GM12864 (cell line): ENCODE measurements at regions not wholly inside any gene's neighbourhood (a gene's known extent, or its start where the extent isn't known, plus 50 kb on each side); places are given as distances from the start of the nearest gene placed in this dataset.
"Not testable (repeated sequence)": the region's sequence is repeated elsewhere in the genome, so short reads cannot be mapped to it uniquely, and the experiment has no call there.

ENCODE experiments used
- DNase-seq: peaks from one replicate; pipeline ENCODE4 v3.0.0-alpha.2; 2011; ENCODE audit warnings: low read depth
- H3K4me3 ChIP-seq: 2 replicates; pipeline ENCODE4 v1.5.1; 2011; ENCODE audit warnings: mild to moderate bottlenecking, low read depth, low read length, control low read depth
- TF ChIP-seq, protein P1 (sequence below): IDR thresholded peaks from 2 replicates; pipeline ENCODE4 v1.5.1; 2011; ENCODE audit warnings: low read depth, mild to moderate bottlenecking, moderate library complexity, low read length, control low read depth, inconsistent platforms; ENCODE audit errors: missing control alignments

DNA sequence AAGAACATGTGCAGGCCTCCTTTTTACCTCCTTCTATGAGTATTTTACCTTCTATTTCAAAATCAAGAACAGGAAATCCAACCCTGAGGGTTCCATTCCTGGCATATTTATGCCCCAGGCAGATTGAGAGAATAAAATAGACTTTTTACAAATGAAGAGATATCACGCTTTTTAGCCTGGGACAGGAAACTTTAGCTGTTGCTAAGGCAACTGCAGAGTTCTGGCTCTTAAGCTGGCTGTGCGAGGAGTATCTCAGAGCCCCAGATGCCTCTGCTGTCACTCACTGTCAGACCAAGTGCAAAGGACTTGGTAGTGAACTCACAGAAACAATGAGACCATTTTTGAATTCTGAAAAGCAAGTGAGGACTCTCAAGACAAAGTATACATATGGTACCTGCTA is 69.5 kb upstream of the HSPB3 start:
- TF ChIP-seq, protein P1, sequence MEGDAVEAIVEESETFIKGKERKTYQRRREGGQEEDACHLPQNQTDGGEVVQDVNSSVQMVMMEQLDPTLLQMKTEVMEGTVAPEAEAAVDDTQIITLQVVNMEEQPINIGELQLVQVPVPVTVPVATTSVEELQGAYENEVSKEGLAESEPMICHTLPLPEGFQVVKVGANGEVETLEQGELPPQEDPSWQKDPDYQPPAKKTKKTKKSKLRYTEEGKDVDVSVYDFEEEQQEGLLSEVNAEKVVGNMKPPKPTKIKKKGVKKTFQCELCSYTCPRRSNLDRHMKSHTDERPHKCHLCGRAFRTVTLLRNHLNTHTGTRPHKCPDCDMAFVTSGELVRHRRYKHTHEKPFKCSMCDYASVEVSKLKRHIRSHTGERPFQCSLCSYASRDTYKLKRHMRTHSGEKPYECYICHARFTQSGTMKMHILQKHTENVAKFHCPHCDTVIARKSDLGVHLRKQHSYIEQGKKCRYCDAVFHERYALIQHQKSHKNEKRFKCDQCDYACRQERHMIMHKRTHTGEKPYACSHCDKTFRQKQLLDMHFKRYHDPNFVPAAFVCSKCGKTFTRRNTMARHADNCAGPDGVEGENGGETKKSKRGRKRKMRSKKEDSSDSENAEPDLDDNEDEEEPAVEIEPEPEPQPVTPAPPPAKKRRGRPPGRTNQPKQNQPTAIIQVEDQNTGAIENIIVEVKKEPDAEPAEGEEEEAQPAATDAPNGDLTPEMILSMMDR: no peak
- H3K4me3 ChIP-seq: no peak overlapping the region
- DNase-seq: no peak

DNA sequence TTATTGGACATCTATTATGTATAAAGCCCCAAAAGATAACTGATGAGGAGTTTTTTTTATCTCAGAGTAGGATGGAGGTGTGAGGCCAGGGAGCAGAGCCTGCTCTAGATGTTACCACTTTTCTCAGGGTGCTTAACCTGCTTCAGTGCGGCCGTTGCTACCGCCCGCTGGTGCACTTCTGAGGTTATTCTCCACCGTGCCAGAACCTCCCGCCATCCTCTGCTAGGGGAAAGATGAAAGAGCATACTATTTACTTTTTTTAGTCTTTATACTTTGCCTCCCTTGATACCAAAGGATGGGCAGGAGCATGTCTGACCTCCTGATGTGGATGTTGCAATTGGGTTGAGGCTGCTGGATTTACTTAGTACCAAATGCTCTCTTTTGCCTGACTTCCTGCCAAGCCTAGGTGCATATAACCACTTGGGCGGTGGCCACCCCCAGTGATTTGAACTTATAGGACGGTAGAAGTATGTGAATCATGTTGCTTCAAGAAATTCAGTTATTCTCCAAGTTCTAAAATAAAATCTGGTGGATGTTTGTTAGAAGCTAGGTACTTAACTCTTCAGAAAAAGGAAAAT is 71.1 kb upstream of the HSPB3 start:
- TF ChIP-seq, protein P1: no peak
- DNase-seq: no peak
- H3K4me3 ChIP-seq: no peak overlapping the region

DNA sequence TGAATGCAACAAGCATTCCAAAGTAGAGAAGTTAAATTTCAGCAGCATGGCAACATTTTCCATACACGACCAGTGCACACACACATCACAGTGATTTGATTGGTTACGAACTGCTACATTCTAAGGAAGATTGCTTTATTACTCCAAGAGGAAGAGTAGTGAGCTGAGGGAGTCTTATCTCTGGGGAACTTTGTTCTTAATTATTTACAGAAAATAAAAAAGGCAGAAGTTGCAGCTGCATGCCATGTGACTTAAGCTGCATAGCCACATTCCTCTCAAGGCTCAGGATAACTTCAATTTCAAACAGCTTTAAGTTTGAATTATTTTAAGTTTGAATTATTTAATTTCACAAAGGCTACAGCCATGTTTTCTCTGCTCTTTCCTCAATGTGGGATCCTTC is 71.6 kb upstream of the HSPB3 start:
- TF ChIP-seq, protein P1: no peak
- no peak for DNase-seq
- H3K4me3 ChIP-seq: no peak overlapping the region

DNA sequence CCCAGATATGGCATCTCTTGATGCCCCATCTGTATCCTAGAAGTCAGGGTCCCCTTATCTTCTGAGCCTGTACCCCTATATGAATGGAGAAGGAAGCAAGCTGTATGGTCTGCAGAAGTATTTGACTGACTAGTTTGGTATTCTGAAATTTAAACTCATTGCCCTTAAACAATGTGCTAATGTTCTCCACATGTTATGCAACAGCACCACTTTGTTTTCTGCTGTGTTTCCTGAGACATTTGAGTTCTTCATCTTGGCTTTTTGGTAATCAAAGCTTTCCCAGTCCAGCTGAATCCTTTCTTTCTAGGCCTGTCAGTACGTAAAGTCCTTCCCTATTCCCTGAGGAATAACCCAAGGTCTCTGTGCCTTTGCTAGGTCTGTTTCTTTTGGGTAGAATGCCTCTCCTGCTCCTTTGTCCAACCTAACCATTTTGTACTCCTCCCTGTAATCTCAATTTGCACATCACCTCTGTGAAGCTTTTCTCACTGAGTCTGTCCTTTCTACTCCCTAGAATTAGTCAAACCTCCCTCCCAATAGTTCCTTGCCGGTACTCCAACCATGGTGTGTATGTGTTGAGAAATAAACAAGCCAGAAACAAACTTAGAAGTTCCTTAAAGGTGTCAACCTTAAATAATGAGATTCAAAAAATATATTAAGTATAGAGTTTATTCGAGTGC is 72.1 kb upstream of the HSPB3 start:
- TF ChIP-seq, protein P1: no peak
- DNase-seq: no peak
- H3K4me3 ChIP-seq: no peak overlapping the region

DNA sequence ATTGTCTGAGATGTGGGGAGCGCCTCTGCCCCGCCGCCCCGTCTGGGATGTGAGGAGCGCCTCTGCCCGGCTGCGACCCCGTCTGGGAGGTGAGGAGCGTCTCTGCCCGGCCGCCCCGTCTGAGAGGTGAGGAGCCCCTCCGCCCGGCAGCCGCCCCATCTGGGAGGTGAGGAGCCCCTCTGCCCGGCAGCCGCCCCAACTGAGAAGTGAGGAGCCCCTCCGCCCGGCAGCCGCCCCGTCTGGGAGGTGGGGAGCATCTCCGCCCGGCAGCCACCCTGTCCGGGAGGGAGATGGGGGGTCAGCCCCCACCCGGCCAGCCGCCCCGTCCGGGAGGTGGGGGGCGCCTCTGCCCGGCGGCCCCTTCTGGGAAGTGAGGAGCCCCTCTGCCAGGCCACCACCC is 70.9 kb upstream of the ARL15 start:
- not testable (repeated sequence) for DNase-seq, H3K4me3 ChIP-seq

DNA sequence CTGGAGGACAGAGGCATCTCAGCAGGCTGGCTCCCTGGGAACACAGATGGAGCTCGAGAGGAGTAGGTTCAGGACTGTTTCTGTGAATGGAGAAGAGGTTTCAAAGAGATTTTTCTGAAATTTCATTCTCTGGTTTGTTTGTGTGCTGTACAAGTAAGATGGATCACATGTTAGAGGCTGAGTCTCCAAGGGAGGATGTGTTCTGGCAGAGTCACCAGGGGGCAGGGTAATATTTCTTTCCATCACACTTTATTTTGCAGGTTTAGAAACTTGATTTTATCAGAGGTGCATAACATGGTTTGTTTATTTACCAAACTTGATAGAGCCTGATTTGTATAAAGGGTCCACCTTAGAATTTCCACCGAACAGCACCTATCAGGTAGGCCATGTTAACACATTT is 69.2 kb upstream of the ARL15 start:
- H3K4me3 ChIP-seq: no peak overlapping the region
- TF ChIP-seq, protein P1: no peak

DNA sequence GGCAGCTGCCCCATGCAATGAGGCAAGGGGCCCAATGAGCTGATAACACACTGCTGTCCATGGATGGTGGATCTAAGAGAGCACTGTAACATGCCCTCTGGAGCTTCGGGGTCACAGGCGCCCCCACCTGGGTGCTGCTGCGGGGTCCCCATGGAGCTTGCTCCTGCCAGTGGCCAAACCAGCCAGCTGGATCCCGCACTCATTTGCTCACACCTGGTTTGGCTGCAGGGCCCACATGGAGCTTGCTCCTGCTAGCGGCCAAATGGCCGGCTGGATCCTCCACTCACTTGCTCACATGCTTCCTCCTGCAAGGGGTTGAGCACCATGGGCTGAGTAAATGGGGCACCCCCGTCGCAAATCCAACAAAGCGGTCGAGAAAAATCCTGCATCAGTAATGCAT is 68.3 kb upstream of the ARL15 start:
- no peak for DNase-seq
- no peak overlapping the region for H3K4me3 ChIP-seq
- TF ChIP-seq, protein P1: no peak

More for the DNA sequence above, 69.2 kb upstream of the ARL15 start:
- no peak for DNase-seq

DNA sequence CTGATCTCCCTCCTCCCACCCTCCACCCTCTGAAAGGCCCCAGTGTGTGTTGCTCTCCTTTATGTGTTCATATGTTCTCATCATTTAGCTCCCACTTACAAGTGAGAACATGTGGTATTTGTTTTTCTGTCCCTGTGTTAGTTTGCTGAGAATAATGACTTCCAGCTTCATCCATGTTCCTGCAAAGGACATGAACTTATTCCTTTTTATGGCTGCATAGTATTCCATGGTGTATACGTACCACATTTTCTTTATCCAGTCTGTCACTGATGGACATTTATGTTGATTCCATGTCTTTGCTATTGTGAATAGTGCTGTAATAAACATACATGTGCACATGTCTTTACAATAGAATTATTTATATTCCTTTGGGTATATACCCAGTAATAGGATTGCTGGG is 67.0 kb upstream of the ARL15 start:
- H3K4me3 ChIP-seq, DNase-seq: not testable (repeated sequence)
